Thyroid gland (tissue), 4 donors: ENCODE measurements at regions not wholly inside any gene's neighbourhood (a gene's known extent, or its start where the extent isn't known, plus 50 kb on each side); places are given as distances from the start of the nearest gene placed in this dataset.
A peak's percentile ranks its signal among the peaks of the same experiment; 100 is the strongest.

ENCODE experiments used
- DNase-seq, 2 donors: peaks; one replicate each; pipeline ENCODE4 v3.0.0-alpha.2; 2019
- H3K27ac ChIP-seq, 3 donors: fragments of 200-600 bp; sonication (generic); 1 replicate in 2 of 3; 2 replicates in 1 of 3; pipeline ENCODE4 v1.5.1; 2016 to 2019; ENCODE audit warnings: mild to moderate bottlenecking in 1 of 3, moderate library complexity in 1 of 3
- H3K27me3 ChIP-seq: fragments of 200-600 bp; sonication (generic); one replicate; pipeline ENCODE4 v1.5.1; 2019
- H3K36me3 ChIP-seq, 2 donors: fragments of 200-600 bp; sonication (generic); one replicate each; pipeline ENCODE4 v1.5.1; 2016 to 2019
- H3K4me1 ChIP-seq, 2 donors: fragments of 200-600 bp; sonication (generic); one replicate each; pipeline ENCODE4 v1.5.1; 2017 to 2019
- H3K4me3 ChIP-seq, 3 donors: fragments of 200-600 bp; sonication (generic); replicated peaks in 1 of 3; 1 replicate in 2 of 3; 2 replicates in 1 of 3; pipeline ENCODE4 v1.5.1; 2016; ENCODE audit warnings: mild to moderate bottlenecking in 1 of 3
- H3K9me3 ChIP-seq: fragments of 200-600 bp; sonication (generic); one replicate; pipeline ENCODE4 v1.5.1; 2017
- POLR2A ChIP-seq, 2 donors: fragments of 450-650 bp; IDR thresholded peaks; one replicate each; pipeline ENCODE4 v1.6.1; 2017; ENCODE audit warnings: antibody characterized with exemption in 2 of 2, mild to moderate bottlenecking in 2 of 2, moderate library complexity in 1 of 2
- WGBS, 2 donors: methylation state at CpG; one replicate each; pipeline ENCODE4 v1.1.5; 2017; 5-methylcytosine and 5-hydroxymethylcytosine counted together
- intact Hi-C: fragments of 100-400 bp; cut with DNase I; formaldehyde crosslinking; loops from one replicate; pipeline ENCODE4 v1.15.1; 2023
- TF ChIP-seq, protein P1 (sequence below), 6 experiments: fragments of 200-600 bp in 3 of 6; fragments of 450-650 bp in 3 of 6; sonication (generic) in 3 of 6; IDR thresholded peaks; one replicate each; pipeline ENCODE4 v1.5.1; 2016 to 2019; ENCODE audit warnings: antibody characterized with exemption in 6 of 6, mild to moderate bottlenecking in 2 of 6, inconsistent platforms in 1 of 6, moderate library complexity in 1 of 6

DNA sequence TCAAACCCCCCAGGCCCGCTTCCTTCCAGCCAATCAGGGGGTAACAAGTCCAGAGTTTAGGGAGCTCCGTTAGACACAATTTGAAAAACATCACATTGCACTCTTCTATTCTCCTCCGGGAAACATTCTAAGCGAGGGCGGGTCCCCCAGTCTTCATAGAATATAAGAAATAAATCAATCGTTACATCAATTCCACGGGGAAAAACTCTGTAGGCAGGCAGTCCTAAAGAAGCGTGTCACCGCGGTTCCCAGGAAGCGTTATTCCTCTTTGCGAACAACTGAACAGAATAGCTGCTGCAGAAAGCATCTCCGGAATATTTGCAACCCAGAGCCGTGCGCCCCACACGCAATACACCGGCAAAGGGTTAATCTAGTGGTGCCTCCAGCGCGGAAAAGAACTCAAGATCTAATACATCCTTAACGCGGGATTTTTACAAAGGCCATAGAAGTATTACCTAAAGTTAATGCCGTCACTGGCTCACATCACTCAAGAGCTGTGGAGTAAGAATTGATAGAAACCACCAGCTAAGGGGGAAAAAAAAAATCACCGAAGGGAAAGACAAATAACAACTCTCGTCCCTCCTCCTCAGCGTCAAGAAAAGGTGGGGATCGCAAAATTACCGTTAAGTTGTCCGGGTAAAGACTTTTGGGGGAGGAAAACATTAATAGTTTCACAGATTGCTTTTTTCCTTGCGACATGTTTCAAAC, 65.1 kb downstream of the KCNRG start:
- intact Hi-C loops: loop anchor here (5.0 to 10.0 kb wide), 2 partner anchors 47 to 86 kb away; partner anchors contain the start of gene TRIM13
- H3K27me3 ChIP-seq: no peaks in the 10 kb centered on the region
- TF ChIP-seq POLR2A (IDR thresholded peaks at IDR 0.05): no peak
- TF ChIP-seq, protein P1, sequence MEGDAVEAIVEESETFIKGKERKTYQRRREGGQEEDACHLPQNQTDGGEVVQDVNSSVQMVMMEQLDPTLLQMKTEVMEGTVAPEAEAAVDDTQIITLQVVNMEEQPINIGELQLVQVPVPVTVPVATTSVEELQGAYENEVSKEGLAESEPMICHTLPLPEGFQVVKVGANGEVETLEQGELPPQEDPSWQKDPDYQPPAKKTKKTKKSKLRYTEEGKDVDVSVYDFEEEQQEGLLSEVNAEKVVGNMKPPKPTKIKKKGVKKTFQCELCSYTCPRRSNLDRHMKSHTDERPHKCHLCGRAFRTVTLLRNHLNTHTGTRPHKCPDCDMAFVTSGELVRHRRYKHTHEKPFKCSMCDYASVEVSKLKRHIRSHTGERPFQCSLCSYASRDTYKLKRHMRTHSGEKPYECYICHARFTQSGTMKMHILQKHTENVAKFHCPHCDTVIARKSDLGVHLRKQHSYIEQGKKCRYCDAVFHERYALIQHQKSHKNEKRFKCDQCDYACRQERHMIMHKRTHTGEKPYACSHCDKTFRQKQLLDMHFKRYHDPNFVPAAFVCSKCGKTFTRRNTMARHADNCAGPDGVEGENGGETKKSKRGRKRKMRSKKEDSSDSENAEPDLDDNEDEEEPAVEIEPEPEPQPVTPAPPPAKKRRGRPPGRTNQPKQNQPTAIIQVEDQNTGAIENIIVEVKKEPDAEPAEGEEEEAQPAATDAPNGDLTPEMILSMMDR (IDR thresholded peaks at IDR 0.05): no peak
- H3K9me3 ChIP-seq: no peaks in the 10 kb centered on the region
- peak overlapping the region; percentile 34 to 91 (median 76) for H3K27ac ChIP-seq
- WGBS, 2 donors: 3 to 6% methylated on average over 29 of the region's 29 CpGs
- peaks cover 0 to 14% of the 10 kb centered on the region in 2 donors for H3K4me1 ChIP-seq
- no peaks in the 10 kb centered on the region for H3K36me3 ChIP-seq
- DNase-seq: peak; percentile 9 to 27
- H3K4me3 ChIP-seq: peak overlapping the region; percentile 6 to 69 (median 53)

DNA sequence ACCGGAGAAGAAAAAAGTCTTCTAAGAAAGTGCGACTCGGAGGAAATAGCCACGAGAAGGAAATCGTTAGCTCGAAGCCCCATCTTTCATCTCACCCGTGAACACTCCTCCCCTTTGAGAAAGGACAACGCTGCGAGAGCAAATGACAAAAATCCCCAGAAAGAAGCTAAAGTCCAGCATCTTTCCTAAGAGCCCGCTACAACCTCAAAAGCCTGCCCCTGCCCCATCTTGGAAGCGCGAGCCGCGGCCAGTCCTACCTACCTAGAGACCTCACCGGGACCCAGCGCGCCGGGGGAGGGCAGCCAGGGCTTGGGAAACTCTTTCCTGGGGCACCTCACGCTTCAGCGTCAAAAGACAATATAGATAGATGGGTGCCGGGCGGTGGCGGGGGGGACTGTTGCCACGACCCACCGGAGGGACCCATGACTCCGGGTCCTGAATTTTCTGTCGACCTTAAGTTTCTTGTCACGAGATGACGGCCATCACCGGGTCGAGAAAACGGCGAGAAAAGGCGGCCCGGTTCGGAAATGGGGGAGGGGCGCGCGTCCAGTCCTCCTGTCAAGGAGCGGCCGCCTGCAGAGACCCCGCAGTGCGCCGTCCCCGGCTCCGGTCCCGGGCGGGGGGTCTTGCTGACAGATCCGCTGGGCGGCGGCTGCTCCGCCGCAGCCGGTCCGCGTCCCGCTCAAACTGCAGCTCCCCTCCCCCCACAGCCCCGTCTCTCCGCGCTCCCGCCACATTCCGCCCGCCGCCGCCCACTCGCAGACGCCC, 65.9 kb downstream of the KCNRG start:
- H3K4me3 ChIP-seq: peak overlapping the region; percentile 53 to 77 (median 69)
- intact Hi-C loops: loop anchor here (5.0 to 10.0 kb wide), 2 partner anchors 46 to 86 kb away; partner anchors contain the start of gene TRIM13
- no peaks in the 10 kb centered on the region for H3K36me3 ChIP-seq
- no peak for TF ChIP-seq POLR2A (IDR thresholded peaks at IDR 0.05)
- peaks cover 0 to 15% of the 10 kb centered on the region in 2 donors for H3K4me1 ChIP-seq
- H3K27ac ChIP-seq: peak overlapping the region; percentile 34 to 91 (median 76)
- DNase-seq: peak; percentile 49 to 58
- WGBS, 2 donors: 0% methylated on average over 32 to 44 of the region's 67 CpGs
- no peaks in the 10 kb centered on the region for H3K27me3 ChIP-seq
- no peaks in the 10 kb centered on the region for H3K9me3 ChIP-seq

DNA sequence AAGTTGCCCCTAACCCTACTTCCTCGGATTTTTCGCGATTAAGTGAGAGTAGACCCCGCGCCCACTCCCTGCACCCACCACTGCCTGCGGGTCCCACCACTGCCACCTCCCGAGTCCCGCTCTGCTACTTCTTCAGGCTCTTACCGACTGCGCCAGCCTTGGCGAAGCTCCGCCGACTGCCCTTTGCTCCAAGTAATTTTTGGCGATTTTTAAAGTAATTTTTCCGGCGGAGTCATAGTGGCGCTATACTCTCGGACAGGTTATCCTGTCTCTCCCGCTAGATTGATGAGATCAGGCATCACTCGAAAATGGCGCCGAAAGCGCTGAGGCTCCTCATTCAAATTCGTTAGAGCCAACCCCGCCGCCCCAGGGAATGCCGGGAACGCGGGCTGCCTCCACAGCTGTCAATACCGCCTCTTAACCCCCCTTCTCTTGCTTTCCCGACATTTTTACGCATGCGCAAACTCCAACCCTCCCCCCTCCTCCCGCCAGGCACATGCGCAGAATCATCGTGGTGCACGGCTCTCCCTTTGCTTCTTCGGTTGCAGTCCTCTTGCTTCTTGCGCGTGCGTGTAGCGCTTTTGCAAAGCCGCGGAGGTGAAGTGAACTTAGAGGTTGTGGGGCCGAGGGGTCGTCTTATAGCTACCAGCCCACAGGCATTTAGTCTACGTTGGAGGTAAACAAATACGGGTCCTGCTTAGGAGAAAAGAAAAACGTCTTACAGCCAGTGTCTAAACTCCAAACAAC, 66.6 kb downstream of the KCNRG start:
- Histone ChIP-seq H3K36me3 (no peaks in the 10 kb centered on the region), H3K4me3 (peak overlapping the region; percentile 53 to 77 (median 69)), H3K9me3 (no peaks in the 10 kb centered on the region), H3K27me3 (no peaks in the 10 kb centered on the region), H3K4me1 (peaks cover 0 to 15% of the 10 kb centered on the region in 2 donors), H3K27ac (peak overlapping the region; percentile 34 to 91 (median 76))
- peak; percentile 97 to 99 for DNase-seq
- intact Hi-C loops: loop anchor here (5.0 to 10.0 kb wide), 2 partner anchors 45 to 87 kb away; partner anchors contain the start of gene TRIM13
- TF ChIP-seq, protein P1 (IDR thresholded peaks at IDR 0.05): peak in 2 of 6 experiments; percentile 11 to 21
- TF ChIP-seq POLR2A (IDR thresholded peaks at IDR 0.05): peak; percentile 11 to 62
- WGBS, 2 donors: 0 to 1% methylated on average over 41 to 49 of the region's 49 CpGs

DNA sequence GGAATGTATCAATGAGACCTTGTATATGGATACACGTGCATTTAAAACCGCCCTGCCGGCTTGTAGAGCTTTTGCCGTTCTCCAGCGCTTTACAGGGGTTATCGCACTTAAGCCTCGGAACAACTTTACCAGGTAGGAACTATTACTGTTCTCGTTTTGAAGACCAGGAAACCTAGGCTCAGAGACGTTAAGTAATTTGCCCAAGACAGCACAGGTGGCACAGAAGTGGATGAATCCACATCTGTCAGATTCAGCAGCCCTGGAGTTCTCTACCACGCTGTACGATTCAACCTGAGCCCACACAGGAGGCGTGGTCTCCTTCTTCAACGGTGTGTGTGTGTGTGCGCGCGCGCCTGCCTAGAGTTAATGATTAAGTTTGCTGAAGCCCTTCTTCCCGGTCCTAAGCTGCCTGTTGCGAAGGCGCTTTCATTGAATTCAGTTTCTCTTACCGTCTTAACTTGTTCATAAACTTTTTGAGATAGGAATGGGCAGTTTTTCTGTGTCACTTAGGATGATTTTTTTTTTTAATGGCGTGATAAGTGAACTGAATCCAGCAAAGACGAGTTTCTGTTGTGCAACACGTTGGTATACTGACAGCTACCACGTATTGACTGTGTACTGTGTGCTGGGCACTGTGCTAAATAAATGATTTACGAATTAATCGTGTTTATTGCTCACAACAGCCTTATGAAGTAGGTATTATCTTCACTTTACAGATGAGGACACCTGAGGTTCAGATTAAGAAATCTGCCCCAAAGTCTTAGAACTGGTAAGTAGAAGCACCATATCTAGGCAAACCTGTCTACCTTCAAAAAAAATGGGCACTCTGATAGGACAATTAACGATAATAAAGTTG, 67.4 kb downstream of the KCNRG start:
- Histone ChIP-seq H3K4me3 (peak overlapping the region; percentile 11 to 69 (median 39)), H3K27me3 (no peaks in the 10 kb centered on the region), H3K36me3 (no peaks in the 10 kb centered on the region), H3K9me3 (no peaks in the 10 kb centered on the region), H3K4me1 (peaks cover 0 to 15% of the 10 kb centered on the region in 2 donors), H3K27ac (peak overlapping the region in 2 of 3 donors; percentile 71 to 80)
- intact Hi-C loops: loop anchor here (5.0 to 10.0 kb wide), 2 partner anchors 45 to 88 kb away; partner anchors contain the start of gene TRIM13
- 4% methylated on average over 28 of the region's 28 CpGs for WGBS, 2 donors
- no peak for TF ChIP-seq POLR2A (IDR thresholded peaks at IDR 0.05)
- TF ChIP-seq, protein P1 (IDR thresholded peaks at IDR 0.05): no peak
- DNase-seq: peak; percentile 80 to 81
